ENCODE measurements at regions not wholly inside any gene's neighbourhood (a gene's known extent, or its start where the extent isn't known, plus 50 kb on each side); places are given as distances from the start of the nearest gene placed in this dataset.

GRCh38 chr10:65235846-65236245 is 1690.0 kb upstream of the LRRTM3 start:
- TF ChIP-seq CTCF (IDR thresholded peaks at IDR 0.05) (no peak), POLR2A (IDR thresholded peaks at IDR 0.05) (no peak), EP300 (IDR thresholded peaks at IDR 0.05) (no peak), POLR2AphosphoS5 (IDR thresholded peaks at IDR 0.05) (no peak)
